ENCODE measurements at regions not wholly inside any gene's neighbourhood (a gene's known extent, or its start where the extent isn't known, plus 50 kb on each side); places are given as distances from the start of the nearest gene placed in this dataset.

- TF ChIP-seq EZH2 (IDR thresholded peaks at IDR 0.05) (no peak), EZH2phosphoT487 (IDR thresholded peaks at IDR 0.05) (no peak)
- TF ChIP-seq, protein P1, sequence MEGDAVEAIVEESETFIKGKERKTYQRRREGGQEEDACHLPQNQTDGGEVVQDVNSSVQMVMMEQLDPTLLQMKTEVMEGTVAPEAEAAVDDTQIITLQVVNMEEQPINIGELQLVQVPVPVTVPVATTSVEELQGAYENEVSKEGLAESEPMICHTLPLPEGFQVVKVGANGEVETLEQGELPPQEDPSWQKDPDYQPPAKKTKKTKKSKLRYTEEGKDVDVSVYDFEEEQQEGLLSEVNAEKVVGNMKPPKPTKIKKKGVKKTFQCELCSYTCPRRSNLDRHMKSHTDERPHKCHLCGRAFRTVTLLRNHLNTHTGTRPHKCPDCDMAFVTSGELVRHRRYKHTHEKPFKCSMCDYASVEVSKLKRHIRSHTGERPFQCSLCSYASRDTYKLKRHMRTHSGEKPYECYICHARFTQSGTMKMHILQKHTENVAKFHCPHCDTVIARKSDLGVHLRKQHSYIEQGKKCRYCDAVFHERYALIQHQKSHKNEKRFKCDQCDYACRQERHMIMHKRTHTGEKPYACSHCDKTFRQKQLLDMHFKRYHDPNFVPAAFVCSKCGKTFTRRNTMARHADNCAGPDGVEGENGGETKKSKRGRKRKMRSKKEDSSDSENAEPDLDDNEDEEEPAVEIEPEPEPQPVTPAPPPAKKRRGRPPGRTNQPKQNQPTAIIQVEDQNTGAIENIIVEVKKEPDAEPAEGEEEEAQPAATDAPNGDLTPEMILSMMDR (IDR thresholded peaks at IDR 0.05), result no peak
Measured at GRCh38 chr3:13704174-13704573, 155.2 kb downstream of the FBLN2 start.

All from neural progenitor cell (in vitro differentiated cells).